ENCODE measurements at regions not wholly inside any gene's neighbourhood (a gene's known extent, or its start where the extent isn't known, plus 50 kb on each side); places are given as distances from the start of the nearest gene placed in this dataset.

DNA sequence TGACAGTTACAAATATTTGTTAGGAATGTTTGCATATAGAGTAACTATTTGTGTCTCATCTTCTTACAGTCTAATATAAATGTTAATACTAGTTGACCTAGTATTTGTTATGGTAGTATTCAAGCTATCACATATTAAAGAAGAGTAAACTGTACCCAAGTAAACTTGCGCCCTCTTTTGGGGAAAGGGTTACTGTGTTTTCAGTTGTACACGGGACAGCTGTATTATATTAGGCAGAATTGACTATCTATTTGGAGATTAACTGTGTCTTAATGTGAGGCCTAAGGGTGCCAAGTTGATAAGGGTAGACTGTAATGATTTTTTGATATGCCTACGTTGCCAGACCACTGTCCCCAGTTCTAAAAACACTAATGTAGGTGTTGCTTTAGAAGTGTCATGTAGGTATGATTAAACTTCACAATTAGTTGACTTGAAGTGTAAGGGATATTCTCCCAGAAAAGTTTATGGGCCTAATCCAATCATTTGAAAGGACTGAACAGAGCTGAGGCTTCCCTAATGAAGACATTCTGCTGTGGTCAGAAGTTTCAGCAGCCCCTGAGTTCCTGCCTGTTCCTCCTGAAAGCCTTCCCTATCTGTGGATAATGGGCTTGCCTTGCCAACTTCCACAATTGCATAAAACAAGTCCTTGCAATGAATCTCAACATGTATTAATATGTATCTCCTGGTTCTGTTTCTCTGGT, 172.8 kb upstream of the CXCL13 start:
- TF ChIP-seq CTCF (conservative IDR thresholded peaks at IDR 0.05; ENCODE audit: low read length) (peak; percentile 77), EZH2phosphoT487 (IDR thresholded peaks at IDR 0.05; ENCODE audit: borderline replicate concordance) (no peak)

Data from Loucy (cell line).